ENCODE measurements at regions not wholly inside any gene's neighbourhood (a gene's known extent, or its start where the extent isn't known, plus 50 kb on each side); places are given as distances from the start of the nearest gene placed in this dataset.

- no peak for TF ChIP-seq POLR2A (IDR thresholded peaks at IDR 0.05)
- TF ChIP-seq CTCF (IDR thresholded peaks at IDR 0.05), result no peak
- no peak for TF ChIP-seq POLR2AphosphoS5 (IDR thresholded peaks at IDR 0.05)
These were observed 125.8 kb upstream of the NXT1 start for GRCh38 chr20:23224806-23225205.
